ENCODE measurements at regions not wholly inside any gene's neighbourhood (a gene's known extent, or its start where the extent isn't known, plus 50 kb on each side); places are given as distances from the start of the nearest gene placed in this dataset.

DNA sequence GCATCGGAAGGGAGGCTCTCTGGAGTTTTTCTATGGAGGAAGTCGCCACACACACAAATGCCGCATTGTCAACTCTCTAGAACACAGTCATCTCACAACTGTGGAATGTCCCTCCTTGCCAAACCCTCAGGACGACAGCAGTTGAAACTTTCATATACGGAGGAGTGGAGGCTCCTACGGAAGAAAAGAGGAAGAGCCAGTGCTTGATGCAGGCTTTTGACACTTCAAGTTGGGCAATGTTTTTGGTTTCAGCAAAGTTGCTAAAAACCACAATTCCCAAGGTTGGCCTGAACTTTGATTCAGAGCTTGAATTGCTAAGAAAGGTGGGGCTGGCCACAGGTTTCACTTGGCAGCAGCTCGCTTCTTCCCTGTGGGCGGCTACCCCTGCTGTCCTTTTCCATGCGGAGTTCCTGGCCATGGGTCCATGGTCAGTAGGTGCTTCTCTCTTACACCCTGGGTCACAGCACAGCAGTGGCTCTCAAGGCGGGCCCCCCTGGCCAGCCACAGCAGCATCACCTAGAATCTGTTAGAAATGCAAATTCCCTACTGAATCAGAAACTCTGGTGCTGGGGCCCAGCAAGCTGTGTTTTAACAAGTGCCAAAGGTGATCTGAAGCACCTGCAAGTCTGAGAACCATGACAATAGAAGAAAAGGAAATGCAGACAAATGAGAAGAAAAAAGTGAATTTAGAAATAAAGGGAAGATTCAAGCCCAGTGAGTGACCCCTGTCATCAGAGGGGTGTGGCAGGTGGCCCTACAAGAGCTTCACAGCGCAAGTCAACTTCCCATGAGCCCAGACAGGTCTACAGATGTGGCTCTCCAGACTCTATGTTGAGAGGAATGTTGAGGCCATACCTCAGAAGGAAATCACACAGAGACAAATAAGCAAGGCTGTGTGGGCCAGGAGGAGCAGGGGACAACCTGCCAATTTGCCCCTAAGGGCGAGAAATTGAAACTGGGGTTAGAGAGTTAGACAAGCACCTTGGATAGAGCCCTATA lies 856.4 kb downstream of the RNF144A start:
- peak in 1 of 5 donors; percentile 72 for DNase-seq

DNA sequence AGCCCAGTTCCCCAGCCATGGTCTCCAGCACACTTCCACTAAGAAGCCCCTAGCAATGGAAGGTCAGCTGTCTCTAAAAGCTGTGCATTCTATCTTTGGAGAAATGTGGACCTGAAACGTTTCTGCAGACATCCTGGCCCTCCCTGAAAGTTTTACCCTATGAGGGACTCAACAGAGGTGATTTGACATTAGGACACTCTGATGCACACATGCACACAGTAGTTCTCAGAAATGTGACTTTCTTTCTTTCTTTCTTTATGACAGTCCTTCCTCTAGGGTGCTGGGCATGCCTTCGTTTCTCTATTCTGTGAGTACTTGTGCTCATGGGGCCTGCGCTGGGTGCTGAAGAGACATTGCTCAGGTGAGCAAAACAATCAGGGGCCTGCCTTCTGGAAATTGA lies 857.3 kb downstream of the RNF144A start:
- DNase-seq = peak in 1 of 5 donors; percentile 71

DNA sequence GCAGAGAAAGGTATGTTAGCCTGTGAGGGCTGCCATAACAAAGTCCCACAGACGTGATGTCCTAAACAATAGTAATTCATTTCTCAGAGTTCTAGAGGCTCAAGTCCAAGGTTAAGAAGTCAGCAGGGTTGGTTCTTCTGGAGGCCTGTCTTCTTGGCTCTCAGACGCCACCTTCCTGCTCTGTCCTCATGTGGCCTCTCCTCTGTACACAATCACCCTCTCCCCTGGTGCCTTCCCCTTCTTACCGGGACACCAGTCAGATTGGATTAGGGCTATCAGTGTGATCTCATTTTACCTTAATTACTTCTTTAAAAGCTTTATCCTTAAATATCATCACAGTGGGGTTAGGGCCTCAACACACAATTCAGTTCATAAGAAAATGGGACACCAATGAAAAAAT lies 860.5 kb downstream of the RNF144A start:
- DNase-seq = no peak

DNA sequence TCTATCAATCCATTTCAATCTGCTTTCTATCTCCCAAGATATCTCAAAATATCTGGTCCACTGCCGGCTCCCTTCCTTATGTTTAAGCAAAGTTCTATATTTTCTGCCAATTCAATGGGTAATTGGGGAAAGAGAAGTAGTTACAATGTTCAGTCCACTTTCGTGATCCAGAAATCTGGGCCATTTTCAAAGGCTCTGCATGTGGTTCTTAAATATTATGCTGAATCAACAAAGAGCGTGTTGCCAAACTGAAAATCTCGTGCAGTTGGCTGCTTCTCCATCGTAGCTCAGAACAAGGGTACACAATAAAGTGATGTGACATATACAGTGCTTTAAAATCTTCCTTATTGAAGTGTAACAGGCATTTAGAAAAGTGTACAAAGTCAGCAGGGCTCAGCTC lies 863.1 kb downstream of the RNF144A start:
- DNase-seq = no peak

DNA sequence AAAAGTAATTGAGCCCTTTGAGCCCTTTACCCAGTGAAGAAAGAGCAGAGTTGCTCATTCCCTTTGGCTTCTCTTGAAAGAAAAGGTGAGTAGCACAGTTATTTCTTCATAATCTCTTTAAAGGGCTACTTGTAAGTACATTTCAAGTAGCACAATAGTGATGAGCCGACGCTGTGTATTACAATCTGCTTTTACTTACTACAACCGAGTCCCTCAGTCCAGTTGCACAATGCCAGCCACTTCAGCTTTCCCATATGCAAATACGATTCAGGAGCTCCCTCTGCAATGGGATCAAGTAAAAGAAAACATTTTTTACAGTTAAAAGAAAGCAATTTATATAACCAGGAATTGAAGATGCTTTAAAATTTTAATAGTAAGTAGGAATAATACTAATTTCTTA lies 868.5 kb downstream of the RNF144A start:
- no peak for DNase-seq

DNA sequence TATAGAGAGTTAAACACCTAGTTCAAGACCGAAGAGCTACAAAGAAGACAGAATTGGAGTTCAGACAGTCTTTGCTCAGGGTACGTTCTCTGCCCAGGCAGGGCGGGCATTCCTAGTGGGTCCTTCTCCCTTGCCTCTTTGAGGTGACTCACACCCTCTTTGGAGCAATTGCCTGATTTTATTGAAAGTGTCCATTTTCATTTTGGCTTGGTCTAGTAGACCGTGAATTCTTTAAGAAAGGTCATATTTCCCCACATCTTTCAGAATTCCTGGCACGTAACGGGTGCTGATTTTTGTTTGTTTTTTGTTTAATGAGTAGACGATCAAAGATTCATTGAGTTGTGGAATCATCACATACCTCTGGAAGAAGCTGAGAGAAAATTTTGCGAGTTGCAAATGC lies 871.5 kb downstream of the RNF144A start:
- no peak for DNase-seq

DNA sequence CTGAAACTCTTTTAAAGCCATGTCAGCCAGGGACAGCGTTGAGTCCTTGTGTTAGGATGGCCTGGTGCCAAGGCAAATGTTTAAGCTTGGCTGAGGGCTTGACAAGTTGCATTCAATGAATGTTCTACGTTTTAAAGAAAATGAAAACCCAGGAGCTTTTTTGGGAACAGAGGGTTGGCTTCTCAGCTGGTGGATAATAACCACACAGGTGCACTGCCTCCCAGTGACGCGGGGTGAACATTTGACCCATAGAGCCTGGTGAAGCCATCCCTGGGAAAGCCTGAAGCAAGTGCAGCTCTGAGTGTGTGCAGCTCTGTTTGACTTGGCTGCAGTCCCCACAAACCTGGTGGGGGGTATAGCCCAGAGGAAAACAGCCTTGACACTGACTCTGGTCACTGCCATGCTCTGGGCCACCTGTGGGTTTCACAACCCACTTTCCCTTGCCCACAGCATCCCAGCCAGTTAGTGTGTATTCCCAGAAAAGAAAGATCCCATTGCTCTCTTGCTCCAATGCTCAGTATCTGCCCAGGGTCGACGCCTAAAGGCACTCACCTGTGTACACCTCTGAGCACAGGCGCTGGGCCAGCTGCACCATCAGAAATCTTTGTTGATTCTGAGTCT lies 874.9 kb downstream of the RNF144A start:
- DNase-seq = no peak

DNA sequence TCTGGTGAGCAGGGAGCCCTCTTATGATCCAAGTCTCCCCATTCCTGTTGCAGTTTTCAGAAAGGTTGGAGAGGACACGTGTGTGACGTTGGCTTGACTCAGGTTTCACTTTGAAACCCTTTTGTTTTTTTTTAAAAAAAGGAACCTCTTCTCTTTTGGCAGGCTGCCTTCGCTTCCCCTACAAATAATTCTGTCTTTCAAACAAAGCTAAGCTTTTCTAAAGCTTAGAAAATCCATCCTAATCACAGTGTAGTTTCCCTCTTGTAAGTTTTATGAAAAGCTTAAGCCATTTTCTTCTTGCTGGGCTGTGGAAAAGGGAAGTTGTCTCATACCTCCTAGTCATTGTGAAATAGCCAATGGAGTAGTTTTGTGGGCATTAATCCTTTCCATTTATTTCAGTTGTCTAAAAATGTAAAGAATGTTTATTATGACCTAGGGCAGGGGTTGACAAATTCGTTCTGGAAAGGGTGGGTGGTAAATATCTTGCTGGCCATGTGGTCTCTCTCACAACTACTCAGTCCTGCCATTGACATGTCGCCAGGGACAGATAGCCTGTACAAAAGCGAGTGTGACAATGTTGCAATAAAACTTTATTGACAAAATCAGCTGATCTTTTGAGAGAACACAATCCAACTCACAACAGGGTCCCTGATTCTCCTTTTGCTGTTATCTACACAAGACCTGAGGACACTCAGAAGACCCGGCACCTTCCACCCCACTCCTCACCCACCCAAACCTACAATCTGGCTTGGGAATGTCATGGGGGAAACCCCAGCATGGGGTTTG lies 878.8 kb downstream of the RNF144A start:
- DNase-seq = no peak

DNA sequence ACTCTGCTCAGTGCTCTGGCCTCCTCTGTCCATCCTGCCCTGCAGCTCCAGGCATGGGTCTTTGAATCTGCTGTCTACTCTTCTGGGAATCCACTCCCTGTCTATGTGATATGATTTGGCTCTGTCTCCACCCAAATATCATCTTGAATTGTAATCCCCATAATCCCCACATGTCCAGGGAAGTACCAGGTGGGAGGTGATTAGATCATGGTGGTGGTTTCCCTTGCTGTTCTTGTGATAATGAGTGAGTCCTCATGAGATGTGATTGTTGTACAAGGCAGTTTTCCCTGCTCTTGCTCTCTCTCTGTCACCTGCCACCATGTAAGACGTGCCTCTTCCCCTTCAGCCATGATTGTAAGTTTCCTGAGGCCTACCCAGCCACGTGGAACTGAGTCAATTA lies 881.8 kb upstream of the ID2 start:
- no peak for DNase-seq

DNA sequence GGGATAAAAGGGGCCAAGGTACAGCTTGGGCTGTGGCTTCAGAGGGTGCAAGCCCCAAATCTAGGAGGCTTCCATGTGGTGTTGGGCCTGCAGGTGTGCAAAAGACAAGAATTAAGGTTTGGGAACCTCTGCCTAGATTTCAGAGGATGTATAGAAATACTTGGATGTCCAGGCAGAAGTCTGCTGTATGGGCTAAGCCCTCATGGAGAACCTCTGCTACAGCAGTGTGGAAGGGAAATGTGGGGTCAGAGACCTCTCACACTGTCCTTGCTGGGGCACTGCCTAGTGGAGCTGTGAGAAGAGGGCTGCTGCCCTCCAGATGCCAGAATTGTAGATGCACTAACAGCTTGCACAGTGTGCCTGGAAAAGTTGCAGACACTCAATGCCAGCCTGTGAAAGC lies 880.6 kb upstream of the ID2 start:
- no peak for DNase-seq

DNA sequence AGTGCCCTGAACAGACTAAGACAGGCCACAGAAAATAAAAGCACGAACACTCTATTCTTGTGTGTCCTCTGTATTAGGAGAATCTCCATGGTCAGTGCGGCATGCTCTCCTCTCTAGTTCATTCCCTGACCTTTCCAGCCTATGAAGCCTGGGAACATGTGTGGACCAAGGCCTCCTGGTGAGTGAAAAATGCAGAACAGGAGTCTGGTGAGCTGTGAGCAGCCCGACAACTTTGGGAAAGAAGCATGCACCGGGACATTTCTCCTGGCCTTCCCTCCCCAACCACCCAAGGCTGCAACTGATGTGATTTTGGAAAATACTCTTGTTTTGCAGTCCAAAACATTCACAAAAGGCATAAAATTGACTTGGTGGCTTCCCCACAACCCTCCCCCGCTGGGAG lies 878.3 kb upstream of the ID2 start:
- no peak for DNase-seq

DNA sequence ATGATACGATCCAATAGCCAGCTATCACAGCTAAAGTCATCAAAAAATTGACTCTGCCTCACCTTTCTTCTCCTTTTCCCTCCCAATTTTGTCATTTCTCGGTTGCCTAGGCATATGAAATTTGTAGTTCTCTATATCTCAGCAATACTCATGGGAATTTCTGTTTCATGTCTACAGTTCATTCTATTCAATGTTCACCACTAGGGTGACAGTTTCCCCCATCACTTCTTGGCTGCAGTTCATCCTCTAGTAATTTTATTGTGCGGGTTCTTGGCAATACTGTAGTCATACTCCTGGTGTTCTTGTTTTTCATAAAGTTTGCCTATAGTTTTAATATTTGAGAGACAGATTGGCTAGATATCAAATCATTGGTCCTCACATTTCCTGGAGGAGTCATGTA lies 872.2 kb upstream of the ID2 start:
- no peak for DNase-seq

DNA sequence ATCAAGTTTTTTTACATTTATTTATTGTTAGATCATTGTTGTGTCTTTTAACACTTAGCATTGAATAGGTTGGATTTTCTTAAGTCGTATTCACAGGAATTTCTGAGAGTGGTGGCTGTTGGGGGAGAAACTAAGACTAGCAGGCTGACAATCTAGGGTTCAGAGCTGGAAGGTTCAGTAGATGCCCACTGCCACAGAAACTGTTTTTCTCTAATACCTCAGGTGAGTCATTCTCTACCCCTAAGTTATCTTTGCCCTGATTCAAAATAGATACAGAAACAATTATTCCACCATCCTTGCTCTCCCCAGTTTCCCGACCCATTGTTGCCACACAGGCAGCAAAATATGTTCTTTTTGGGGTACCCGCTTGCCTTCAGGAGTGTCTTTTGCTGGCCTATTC lies 870.8 kb upstream of the ID2 start:
- no peak for DNase-seq

DNA sequence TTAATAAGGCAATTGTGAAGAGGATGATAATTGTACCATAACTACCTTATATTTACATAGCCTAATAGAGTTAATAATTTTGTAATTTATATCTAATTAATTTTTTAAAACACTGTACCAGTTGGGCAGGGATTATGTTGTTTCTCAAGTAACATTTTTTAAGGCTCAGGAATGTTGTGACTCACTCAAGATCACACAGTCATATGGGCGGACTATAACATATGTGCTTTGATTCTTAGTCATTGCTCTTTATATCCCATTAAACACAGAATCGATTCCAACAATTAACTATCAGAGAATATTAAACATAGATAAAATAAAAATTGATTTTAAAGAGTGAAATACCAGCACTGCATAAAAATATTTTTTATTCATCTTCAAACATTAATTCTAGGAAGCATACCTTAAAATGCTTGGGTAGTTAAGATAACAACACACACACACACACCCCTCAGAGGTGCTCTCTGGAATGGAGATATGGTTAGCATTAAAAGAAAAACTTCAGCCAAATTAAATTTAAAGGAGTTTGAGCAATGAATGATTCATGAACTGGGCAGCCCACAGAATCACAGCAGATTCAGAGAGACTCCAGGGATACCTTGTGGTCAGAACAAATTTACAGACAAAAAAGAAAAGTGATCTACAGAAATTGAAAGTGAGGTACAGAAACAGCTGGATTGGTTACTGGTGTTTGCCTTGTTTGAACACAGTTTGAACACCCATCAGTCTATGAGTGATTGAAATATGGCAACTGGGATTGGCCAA lies 869.4 kb upstream of the ID2 start:
- no peak for DNase-seq

DNA sequence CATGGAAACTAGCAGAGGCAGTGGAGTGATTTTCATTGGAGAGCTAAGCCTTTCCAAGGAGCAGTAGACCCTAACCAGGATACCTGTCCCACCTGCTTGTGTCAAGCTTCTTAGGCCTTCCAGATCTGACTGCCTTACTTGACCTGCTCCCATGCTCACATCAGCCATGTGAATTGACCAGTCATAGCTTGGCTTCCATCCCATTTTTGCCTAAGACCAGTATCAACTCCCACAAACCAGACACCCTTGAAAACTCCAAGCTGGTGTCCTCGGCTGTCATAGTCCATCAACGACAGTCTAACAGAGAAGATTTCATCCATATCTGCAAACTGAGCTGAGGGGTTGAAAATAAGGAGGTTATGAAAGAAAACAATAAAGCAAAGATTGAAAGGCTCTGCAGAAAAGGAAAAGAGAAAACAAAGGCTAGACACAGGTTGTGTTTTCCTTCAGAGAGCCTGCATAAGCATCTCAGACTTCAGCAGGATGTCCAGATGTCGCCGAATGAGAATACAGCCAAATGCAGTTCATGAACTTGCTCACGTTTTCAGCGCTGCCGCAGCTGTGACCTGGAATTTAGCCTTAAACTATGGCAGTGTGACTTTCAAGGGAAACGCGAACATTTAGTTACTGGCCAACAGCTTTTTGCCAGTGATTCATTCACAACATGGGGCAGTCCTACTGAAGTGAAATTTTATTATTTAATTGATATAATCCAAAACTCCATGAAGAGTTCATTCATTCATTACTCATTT lies 868.1 kb upstream of the ID2 start:
- DNase-seq = no peak

DNA sequence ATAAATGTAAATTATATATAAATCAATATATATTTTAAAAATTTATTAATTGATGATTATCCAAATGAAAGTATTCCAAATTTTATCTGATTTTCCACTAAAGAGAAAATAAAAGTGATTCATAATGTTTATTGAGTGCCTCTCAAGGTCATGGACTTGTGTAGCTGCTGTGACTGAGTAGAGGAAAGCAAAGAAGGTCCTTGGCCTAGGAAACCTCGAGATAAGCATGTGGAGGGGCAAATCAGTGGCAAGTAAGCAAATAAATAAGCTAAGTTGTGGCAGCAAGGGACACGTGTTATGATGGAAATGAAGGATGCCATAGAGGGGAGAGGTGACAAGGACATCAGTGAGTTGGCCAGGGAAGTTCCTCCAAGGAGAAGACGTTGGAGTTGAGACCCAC lies 866.1 kb upstream of the ID2 start:
- DNase-seq = no peak

DNA sequence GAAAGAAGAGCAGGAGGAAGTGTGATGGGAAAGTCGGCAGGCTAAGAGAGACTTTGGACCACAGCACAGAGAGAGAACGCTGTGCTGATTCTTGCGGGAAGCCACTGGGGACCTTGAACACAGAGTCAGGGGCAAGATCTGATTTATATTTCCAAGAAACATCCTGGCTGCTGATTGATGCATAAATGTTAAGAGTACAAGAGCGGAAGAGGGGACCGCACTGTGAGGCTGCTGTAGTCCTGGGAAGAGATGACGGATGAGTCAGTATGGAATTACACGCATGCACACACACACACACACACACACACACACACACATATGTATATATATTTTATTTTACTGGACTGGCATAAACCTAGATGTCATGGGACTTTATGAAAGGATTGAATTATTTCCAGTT lies 865.6 kb upstream of the ID2 start:
- no peak for DNase-seq

DNA sequence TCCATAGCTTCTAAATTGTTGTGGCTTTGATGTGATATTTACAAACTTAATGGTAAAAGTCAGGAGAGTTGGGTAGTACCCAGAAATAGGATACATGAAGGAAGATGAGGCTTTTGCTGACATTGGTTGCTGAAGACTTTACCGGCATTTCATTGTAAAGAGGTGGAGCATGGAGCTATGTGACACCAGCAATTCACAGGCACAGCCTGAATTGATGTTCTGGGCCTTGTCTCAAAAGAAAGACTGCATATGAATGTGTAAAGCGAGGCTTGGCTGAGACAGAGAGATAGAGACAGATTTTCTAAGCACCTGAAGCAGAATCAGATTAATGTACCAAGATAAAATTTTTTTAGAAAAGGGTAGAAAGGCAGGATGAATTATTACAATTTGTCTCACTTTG lies 864.9 kb upstream of the ID2 start:
- DNase-seq = no peak

DNA sequence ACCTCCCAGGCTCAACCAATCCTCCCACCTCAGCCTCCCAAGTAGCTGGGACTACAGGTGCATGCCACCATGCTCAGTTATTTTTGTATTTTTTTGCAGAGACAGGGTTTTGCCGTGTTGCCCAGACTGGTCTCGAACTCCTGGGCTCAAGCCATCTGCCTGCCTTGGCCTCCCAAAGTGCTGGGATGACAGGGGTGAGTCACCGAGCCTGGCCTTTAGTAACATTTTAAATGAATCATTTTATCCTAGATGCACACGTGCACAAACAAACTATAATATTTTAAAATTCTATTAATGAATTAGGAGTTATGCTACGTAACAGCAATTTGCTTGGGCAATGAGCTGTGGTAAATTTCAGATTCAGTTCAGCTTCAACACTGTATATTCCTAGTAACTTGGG lies 862.5 kb upstream of the ID2 start:
- DNase-seq = no peak

DNA sequence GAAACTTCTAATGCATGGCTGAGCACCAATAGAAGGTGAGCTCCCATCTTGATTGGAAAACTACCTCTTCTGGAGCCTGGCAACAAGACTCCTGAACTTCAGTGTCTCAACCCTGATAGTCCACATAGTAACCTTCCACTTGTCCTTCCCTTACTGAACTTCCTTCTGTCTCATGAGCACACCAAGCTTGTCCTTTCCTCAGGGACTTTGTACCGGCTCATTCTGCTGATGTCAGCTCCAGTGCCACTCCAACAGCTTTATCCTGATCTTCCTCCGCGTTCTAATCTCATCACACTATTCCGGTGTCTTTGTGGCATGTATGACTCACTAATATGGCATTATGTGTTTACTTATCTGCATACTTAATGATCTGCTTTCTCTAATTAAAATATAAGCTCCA lies 862.0 kb upstream of the ID2 start:
- DNase-seq = no peak

DNA sequence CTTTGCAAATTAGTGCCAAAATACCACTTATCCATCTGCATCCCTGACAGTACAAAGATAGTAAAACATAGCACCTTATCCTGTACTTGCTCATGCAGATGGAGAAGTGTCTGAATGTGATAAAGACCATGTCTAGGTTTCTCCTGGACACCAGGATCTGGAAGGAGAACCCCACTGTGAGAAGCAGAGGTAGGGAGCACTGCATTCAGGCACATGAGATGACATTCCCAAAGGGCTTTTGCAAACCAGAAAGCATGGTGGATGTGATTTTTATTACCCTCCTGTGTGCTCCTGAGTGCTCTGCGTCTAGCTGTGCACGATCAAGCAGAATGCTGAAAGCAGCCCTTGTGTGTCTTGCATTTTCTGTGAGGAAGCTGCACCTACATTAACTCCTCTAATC lies 857.6 kb upstream of the ID2 start:
- no peak for DNase-seq
